NCI-H1694 treated with DMSO at 0.1 percent for 48 hours (cell line): ENCODE measurements at regions not wholly inside any gene's neighbourhood (a gene's known extent, or its start where the extent isn't known, plus 50 kb on each side); places are given as distances from the start of the nearest gene placed in this dataset.
"Not testable (repeated sequence)": the region's sequence is repeated elsewhere in the genome, so short reads cannot be mapped to it uniquely, and the experiment has no call there.

ENCODE experiments used
- DNase-seq: peaks from one replicate; lab custom pipeline; 2025; lab: John Stamatoyannopoulos, UW

GRCh38 chr16:59336136-59336695, 602.1 kb upstream of the GOT2 start:
- DNase-seq: no peak

GRCh38 chr16:59331708-59332107, 597.6 kb upstream of the GOT2 start:
- DNase-seq: not testable (repeated sequence)

GRCh38 chr16:59330019-59330670, 596.0 kb upstream of the GOT2 start:
- no peak for DNase-seq

GRCh38 chr16:59328961-59329360, 594.8 kb upstream of the GOT2 start:
- DNase-seq: no peak

GRCh38 chr16:59327894-59328293, 593.8 kb upstream of the GOT2 start:
- no peak for DNase-seq

GRCh38 chr16:59326955-59327354, 592.8 kb upstream of the GOT2 start:
- no peak for DNase-seq

- no peak for DNase-seq
Observed at GRCh38 chr16:59324462-59324861, 590.3 kb upstream of the GOT2 start.

GRCh38 chr16:59320657-59321056, 586.5 kb upstream of the GOT2 start:
- DNase-seq: no peak

GRCh38 chr16:59319871-59320270, 585.8 kb upstream of the GOT2 start:
- DNase-seq: no peak

GRCh38 chr16:59305850-59306249, 571.7 kb upstream of the GOT2 start:
- DNase-seq: no peak

- no peak for DNase-seq
Observed at GRCh38 chr16:59296888-59297287, 562.8 kb upstream of the GOT2 start.

GRCh38 chr16:59295993-59296736, 562.0 kb upstream of the GOT2 start:
- DNase-seq: no peak

- no peak for DNase-seq
Observed at GRCh38 chr16:59295474-59295873, 561.4 kb upstream of the GOT2 start.

- DNase-seq: no peak
Observed at GRCh38 chr16:59290718-59291117, 556.6 kb upstream of the GOT2 start.

- no peak for DNase-seq
Observed at GRCh38 chr16:59289151-59289550, 555.0 kb upstream of the GOT2 start.

- DNase-seq: no peak
Observed at GRCh38 chr16:59274141-59274540, 540.0 kb upstream of the GOT2 start.

- no peak for DNase-seq
Observed at GRCh38 chr16:59263955-59264354, 529.8 kb upstream of the GOT2 start.

- DNase-seq: no peak
Observed at GRCh38 chr16:59260892-59261291, 526.8 kb upstream of the GOT2 start.

GRCh38 chr16:59259950-59260319, 525.8 kb upstream of the GOT2 start:
- no peak for DNase-seq

- no peak for DNase-seq
Observed at GRCh38 chr16:59259074-59259949, 525.2 kb upstream of the GOT2 start.

GRCh38 chr16:59252317-59252716, 518.2 kb upstream of the GOT2 start:
- no peak for DNase-seq

GRCh38 chr16:59249011-59249410, 514.9 kb upstream of the GOT2 start:
- DNase-seq: no peak

- no peak for DNase-seq
Observed at GRCh38 chr16:59242556-59242955, 508.4 kb upstream of the GOT2 start.
